SK-N-SH treated with all-trans-retinoic acid at 6 μM for 48 hours (cell line): ENCODE measurements at regions not wholly inside any gene's neighbourhood (a gene's known extent, or its start where the extent isn't known, plus 50 kb on each side); places are given as distances from the start of the nearest gene placed in this dataset.

ENCODE experiments used
- ARNTL ChIP-seq: fragments of 450-650 bp; formaldehyde crosslinking; IDR thresholded peaks from 2 replicates; pipeline ENCODE4 v1.5.0; 2020; ENCODE audit warnings: low read depth, mild to moderate bottlenecking, moderate library complexity, borderline replicate concordance
- BACH2 ChIP-seq: fragments of 250-450 bp; sonication (Bioruptor Pico); IDR thresholded peaks from 2 replicates; pipeline ENCODE4 v1.9.0; 2021; ENCODE audit warnings: mild to moderate bottlenecking, borderline replicate concordance
- RARB ChIP-seq: fragments of 250-450 bp; sonication (Bioruptor Pico); IDR thresholded peaks from 2 replicates; pipeline ENCODE4 v1.8.0; 2021; ENCODE audit warnings: mild to moderate bottlenecking, moderate library complexity
- SNAI2 ChIP-seq: fragments of 250-450 bp; sonication (Bioruptor Pico); IDR thresholded peaks from 2 replicates; pipeline ENCODE4 v1.5.0; 2020; ENCODE audit warnings: mild to moderate bottlenecking, moderate library complexity
- ZFP3 ChIP-seq: fragments of 250-450 bp; sonication (Bioruptor Pico); IDR thresholded peaks from 2 replicates; pipeline ENCODE4 v1.5.0; 2020; ENCODE audit warnings: mild to moderate bottlenecking, moderate library complexity
- ZNF70 ChIP-seq: fragments of 450-650 bp; formaldehyde crosslinking; IDR thresholded peaks from 2 replicates; pipeline ENCODE4 v1.5.0; 2020; ENCODE audit warnings: mild to moderate bottlenecking, moderate library complexity
- TF ChIP-seq, protein P1 (sequence below): fragments of 250-450 bp; sonication (Bioruptor Pico); IDR thresholded peaks from 2 replicates; pipeline ENCODE4 v1.8.0; 2020; ENCODE audit warnings: mild to moderate bottlenecking, moderate library complexity, borderline replicate concordance
- TF ChIP-seq, protein P2 (sequence below): fragments of 250-450 bp; sonication (Bioruptor Pico); IDR thresholded peaks from 2 replicates; pipeline ENCODE4 v1.5.1; 2020; ENCODE audit warnings: low read depth, mild to moderate bottlenecking, moderate library complexity

DNA sequence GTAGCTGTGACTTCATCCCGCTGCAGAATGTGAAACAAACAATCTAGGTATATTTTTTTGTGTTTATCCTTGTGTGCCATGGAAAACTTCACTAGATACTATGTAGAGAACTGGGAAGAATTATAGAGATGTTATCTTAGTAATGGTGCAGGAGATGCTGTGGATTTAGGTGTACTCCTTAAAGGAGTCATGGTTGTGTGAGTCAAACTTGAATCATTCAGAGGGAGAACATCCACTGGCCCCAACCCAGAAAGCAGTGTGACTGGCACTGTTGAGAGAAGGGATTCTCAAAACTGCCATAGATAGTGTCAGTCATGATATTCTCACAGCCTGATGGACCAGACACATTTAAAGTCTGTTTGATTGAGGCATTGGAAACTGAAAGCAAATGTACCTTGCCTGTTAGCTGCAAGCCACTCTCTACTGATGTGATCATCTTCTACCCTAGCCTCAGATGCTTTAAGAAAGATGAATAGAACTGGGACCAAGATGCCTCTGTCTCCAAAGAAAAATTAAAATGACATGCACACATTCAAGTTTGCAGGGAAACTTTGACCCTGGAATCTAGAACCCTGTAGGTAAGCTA lies 754.6 kb downstream of the MRPL39 start:
- TF ChIP-seq ZFP3 (CRISPR knock-in tag) (no peak), BACH2 (CRISPR knock-in tag) (no peak), SNAI2 (no peak), ARNTL (CRISPR knock-in tag) (no peak), ZNF70 (no peak), RARB (CRISPR knock-in tag) (no peak)
- TF ChIP-seq, protein P1, sequence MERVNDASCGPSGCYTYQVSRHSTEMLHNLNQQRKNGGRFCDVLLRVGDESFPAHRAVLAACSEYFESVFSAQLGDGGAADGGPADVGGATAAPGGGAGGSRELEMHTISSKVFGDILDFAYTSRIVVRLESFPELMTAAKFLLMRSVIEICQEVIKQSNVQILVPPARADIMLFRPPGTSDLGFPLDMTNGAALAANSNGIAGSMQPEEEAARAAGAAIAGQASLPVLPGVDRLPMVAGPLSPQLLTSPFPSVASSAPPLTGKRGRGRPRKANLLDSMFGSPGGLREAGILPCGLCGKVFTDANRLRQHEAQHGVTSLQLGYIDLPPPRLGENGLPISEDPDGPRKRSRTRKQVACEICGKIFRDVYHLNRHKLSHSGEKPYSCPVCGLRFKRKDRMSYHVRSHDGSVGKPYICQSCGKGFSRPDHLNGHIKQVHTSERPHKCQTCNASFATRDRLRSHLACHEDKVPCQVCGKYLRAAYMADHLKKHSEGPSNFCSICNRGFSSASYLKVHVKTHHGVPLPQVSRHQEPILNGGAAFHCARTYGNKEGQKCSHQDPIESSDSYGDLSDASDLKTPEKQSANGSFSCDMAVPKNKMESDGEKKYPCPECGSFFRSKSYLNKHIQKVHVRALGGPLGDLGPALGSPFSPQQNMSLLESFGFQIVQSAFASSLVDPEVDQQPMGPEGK (CRISPR knock-in tag) = no peak
- TF ChIP-seq, protein P2, sequence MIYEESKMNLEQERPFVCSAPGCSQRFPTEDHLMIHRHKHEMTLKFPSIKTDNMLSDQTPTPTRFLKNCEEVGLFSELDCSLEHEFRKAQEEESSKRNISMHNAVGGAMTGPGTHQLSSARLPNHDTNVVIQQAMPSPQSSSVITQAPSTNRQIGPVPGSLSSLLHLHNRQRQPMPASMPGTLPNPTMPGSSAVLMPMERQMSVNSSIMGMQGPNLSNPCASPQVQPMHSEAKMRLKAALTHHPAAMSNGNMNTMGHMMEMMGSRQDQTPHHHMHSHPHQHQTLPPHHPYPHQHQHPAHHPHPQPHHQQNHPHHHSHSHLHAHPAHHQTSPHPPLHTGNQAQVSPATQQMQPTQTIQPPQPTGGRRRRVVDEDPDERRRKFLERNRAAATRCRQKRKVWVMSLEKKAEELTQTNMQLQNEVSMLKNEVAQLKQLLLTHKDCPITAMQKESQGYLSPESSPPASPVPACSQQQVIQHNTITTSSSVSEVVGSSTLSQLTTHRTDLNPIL = no peak
